IPS DF 6.9 (cell line): ENCODE measurements at regions not wholly inside any gene's neighbourhood (a gene's known extent, or its start where the extent isn't known, plus 50 kb on each side); places are given as distances from the start of the nearest gene placed in this dataset.

Experiments used
- DNase-seq: peaks from one replicate; pipeline ENCODE4 v3.0.0-alpha.2; 2013; ENCODE audit warnings: low read depth, low spot score
- H3K27ac ChIP-seq: one replicate; pipeline ENCODE4 v1.5.1; 2013; ENCODE audit warnings: low read length, control low read depth
- H3K27me3 ChIP-seq: 2 replicates; pipeline ENCODE4 v1.6.1; 2013; ENCODE audit warnings: mild to moderate bottlenecking, low read length; ENCODE audit not compliant: control insufficient read depth, insufficient read depth
- H3K36me3 ChIP-seq: 2 replicates; pipeline ENCODE4 v1.6.1; 2013; ENCODE audit warnings: low read length; ENCODE audit not compliant: control insufficient read depth, insufficient read depth
- H3K4me1 ChIP-seq: 2 replicates; pipeline ENCODE4 v1.6.1; 2013; ENCODE audit warnings: low read length; ENCODE audit not compliant: control insufficient read depth, insufficient read depth
- H3K4me3 ChIP-seq: 2 replicates; pipeline ENCODE4 v1.5.1; 2013; ENCODE audit warnings: mild to moderate bottlenecking, low read length
- H3K9me3 ChIP-seq: 2 replicates; pipeline ENCODE4 v1.6.1; 2013; ENCODE audit warnings: low read length, inconsistent platforms; ENCODE audit not compliant: control insufficient read depth, insufficient read depth
- WGBS: extraction: QIAGEN DNeasy Blood & Tissue Kit; methylation state at CpG from one replicate; pipeline ENCODE4 v1.1.7; 2013; ENCODE audit warnings: mixed read lengths, missing lambda C conversion rate; ENCODE audit not compliant: insufficient read length, insufficient coverage; 5-methylcytosine and 5-hydroxymethylcytosine counted together

DNA sequence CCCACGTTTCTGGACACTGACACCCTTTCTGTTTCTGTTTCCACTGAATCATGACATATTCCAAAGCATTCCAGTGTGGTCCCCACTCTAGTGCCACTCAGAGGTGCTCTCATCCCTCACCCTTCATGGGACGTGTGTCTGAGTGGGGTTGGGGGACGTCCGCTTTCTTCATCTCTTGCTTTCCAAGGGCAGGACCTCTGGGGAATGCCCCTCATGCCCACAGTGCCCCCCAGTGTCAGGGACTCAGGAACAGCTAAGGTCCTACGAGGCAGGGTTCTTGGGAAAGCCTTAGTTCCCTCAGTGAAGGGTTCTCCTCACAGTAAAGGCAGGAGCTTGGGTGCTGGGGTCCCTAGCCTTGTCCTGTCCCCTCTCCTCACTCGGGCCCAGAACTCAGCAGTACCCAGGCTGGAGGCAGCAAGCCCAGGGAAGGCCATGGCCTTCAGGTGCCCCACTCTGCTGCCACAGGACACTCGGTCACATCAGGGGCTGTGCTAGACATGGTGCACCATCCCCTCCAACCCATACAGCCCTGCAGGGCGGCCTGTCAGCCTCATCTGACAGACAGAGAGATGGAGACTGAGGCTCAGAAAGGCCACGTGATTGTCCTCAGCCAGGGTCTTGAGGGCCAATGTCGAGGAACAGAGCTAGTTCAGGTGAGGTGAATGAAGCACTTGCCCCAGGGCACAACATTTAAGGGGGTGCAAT is 261.0 kb downstream of the TLE3 start:
- no CpG with 5 or more reads among the region's 10 CpGs for WGBS
- H3K36me3 ChIP-seq, result no peaks in the 10 kb centered on the region
- no peaks in the 10 kb centered on the region for H3K9me3 ChIP-seq
- H3K27me3 ChIP-seq, result no peaks in the 10 kb centered on the region
- no peak overlapping the region for H3K27ac ChIP-seq
- DNase-seq, result no peak
- no peak overlapping the region for H3K4me3 ChIP-seq
- no peaks in the 10 kb centered on the region; the same call in 1 of the 2 replicates for H3K4me1 ChIP-seq

DNA sequence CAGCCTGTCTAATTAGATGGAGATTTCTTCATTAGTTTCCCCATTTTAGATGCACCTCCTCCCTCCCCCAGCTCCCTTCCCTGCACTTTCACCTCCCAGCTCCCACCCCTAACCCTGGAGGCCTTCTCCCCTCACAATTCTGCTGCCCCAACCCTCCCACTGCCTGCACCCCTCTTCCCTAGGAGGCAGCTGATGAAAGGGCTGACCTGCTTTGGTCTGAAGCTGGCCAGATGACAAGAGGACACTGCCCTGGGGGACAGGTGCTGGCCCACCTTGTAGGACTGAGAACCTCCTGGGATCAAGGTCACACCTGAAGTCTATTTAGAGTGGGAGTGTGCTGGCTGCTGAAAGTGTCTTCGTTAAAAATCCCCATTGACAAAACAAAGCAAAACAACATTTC is 259.4 kb downstream of the TLE3 start:
- Histone ChIP-seq H3K36me3 (no peaks in the 10 kb centered on the region), H3K4me1 (peaks cover 2% of the 10 kb centered on the region; the same call in 1 of the 2 replicates), H3K4me3 (no peak overlapping the region), H3K27ac (no peak overlapping the region), H3K9me3 (no peaks in the 10 kb centered on the region), H3K27me3 (no peaks in the 10 kb centered on the region)
- no CpG with 5 or more reads among the region's 1 CpG for WGBS
- DNase-seq, result no peak

DNA sequence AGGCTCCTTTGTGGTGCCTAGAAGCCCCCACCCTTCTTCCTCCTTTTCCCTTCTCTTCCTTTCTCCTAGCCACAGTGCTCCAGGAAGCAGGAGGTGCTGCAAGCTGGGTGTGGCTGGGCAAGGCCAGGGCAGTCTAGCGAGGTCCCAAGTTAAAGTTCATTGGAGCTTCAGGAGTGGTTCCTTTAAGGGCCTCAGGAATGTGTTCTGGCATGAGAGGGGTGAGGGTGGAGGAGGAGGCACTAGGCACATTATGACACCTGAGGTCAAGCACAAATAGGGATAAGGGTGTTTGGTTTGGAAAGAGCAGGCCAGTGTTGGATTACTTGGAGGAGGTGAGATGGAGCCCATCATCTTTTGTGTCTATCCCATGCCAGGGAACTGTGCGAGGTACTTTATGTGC is 258.7 kb downstream of the TLE3 start:
- no peak overlapping the region for H3K4me3 ChIP-seq
- H3K9me3 ChIP-seq, result no peaks in the 10 kb centered on the region
- DNase-seq, result no peak
- H3K27ac ChIP-seq, result no peak overlapping the region
- H3K4me1 ChIP-seq, result peaks cover 2% of the 10 kb centered on the region; the same call in 1 of the 2 replicates
- H3K36me3 ChIP-seq, result no peaks in the 10 kb centered on the region
- H3K27me3 ChIP-seq, result no peaks in the 10 kb centered on the region
- WGBS, result no CpG with 5 or more reads among the region's 2 CpGs

DNA sequence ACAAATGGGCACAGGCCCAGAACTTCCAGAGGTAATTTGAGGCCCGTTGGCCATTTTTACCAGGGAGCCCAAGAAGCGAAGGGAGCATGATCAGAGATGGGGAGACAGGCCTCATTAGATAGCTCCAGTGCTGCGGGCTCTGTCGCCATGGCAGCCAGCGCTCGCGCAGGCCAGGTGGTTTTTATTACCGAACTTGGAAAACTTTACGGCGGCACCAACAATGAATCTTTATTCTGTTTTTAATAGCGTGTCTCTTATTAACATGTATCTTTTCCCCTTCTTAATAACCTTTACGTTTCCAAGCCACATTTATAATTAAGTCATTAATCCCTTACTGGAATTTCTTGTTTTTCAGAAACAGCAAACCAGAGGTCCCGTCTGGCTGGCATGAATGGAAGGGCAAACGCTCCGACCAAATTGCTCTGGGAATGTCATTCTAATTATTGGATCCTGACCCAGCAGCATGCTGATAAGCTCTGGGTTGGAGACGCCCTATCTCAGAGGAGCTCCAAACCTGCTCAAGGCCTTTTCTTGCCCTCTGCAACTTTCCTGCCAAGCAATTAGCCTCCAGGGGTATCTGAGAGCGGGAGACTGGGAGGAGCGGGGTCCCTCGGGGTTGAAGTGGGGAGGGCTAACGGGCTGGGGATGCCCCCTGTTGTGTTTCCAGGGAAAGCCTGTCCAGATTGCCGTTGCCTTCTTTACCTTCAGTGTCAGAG is 256.4 kb downstream of the TLE3 start:
- DNase-seq, result no peak
- no peaks in the 10 kb centered on the region for H3K27me3 ChIP-seq
- peaks cover 2% of the 10 kb centered on the region; the same call in 1 of the 2 replicates for H3K4me1 ChIP-seq
- H3K36me3 ChIP-seq, result no peaks in the 10 kb centered on the region
- H3K9me3 ChIP-seq, result no peaks in the 10 kb centered on the region
- H3K4me3 ChIP-seq, result no peak overlapping the region
- no peak overlapping the region for H3K27ac ChIP-seq
- no CpG with 5 or more reads among the region's 21 CpGs for WGBS

DNA sequence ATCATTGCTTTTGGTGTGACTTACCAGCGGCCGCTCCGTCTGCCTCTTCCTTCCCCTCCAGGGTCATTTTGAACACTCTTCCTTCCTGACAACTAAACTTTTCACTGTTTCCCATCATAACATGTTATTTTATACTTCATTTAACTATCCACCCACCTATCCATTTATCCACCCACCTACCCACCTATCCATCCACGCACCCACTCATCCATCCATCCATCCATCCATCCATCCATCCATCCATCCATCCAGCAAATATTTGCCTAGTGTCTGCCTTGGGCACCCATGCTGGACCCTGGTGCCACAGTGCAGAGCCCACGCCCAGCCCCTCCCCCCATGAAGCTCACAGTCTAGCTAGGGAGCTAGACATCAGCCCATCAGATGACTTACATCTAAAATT is 254.9 kb downstream of the TLE3 start:
- H3K9me3 ChIP-seq, result no peaks in the 10 kb centered on the region
- no peaks in the 10 kb centered on the region for H3K36me3 ChIP-seq
- DNase-seq, result no peak
- H3K27me3 ChIP-seq, result no peaks in the 10 kb centered on the region
- no peak overlapping the region for H3K27ac ChIP-seq
- no peak overlapping the region for H3K4me3 ChIP-seq
- peaks cover 2% of the 10 kb centered on the region; the same call in 1 of the 2 replicates for H3K4me1 ChIP-seq
- no CpG with 5 or more reads among the region's 5 CpGs for WGBS

DNA sequence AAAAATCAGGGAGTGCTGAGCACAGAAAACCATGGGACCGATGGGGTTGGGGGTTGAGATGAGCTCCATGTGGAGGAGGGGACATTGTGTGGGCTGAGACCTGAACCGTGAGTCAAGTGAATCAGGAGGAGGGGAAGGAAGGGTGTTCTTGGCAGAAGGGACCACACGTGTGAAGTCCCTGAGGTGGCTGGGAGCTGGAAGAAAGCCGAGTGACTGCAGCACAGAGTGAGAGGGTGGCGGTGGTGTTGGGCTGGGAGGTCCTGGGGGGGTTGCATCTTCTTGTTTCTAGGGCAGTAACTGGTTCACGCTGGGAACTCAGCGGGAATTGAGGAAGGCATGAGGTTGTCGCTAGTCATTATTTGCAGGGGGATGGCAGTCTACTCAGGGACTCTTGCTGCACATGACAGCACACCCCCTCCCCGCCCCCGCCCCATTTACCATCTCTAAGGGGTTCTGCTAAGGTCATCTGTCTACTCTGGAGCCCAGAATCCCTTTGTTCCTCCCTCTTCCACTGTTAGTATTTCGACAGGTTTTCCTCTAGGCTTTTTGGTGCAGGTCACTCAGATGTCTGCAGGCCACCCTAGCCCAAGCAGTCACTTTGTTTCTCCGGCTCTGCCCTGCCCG is 254.3 kb downstream of the TLE3 start:
- H3K27me3 ChIP-seq, result no peaks in the 10 kb centered on the region
- DNase-seq, result no peak
- H3K27ac ChIP-seq, result no peak overlapping the region
- no peaks in the 10 kb centered on the region for H3K36me3 ChIP-seq
- peaks cover 2% of the 10 kb centered on the region; the same call in 1 of the 2 replicates for H3K4me1 ChIP-seq
- WGBS, result no CpG with 5 or more reads among the region's 13 CpGs
- H3K9me3 ChIP-seq, result no peaks in the 10 kb centered on the region
- no peak overlapping the region for H3K4me3 ChIP-seq

DNA sequence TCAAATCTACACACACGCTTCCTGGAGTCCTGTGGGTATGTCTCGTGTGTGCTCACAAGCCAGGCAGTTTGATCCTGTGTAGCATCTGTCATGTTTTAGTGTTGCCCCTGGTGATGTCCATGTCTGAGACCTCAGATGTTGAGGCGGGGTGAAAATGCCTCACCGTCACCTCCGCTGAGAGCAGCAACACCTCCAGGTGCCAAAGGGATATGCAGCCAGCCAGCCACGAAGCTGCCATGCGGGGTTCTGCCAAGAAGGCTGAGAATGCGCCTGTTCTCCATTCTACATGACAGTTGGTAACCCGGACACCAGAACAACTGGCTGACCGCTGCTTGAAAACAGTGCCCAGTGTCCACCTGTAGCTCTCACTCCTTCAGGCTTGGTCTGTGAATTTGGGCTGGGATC is 253.8 kb downstream of the TLE3 start:
- peaks cover 2% of the 10 kb centered on the region; the same call in 1 of the 2 replicates for H3K4me1 ChIP-seq
- no CpG with 5 or more reads among the region's 10 CpGs for WGBS
- H3K9me3 ChIP-seq, result no peaks in the 10 kb centered on the region
- H3K27me3 ChIP-seq, result no peaks in the 10 kb centered on the region
- H3K4me3 ChIP-seq, result no peak overlapping the region
- no peak overlapping the region for H3K27ac ChIP-seq
- no peaks in the 10 kb centered on the region for H3K36me3 ChIP-seq
- DNase-seq, result no peak

DNA sequence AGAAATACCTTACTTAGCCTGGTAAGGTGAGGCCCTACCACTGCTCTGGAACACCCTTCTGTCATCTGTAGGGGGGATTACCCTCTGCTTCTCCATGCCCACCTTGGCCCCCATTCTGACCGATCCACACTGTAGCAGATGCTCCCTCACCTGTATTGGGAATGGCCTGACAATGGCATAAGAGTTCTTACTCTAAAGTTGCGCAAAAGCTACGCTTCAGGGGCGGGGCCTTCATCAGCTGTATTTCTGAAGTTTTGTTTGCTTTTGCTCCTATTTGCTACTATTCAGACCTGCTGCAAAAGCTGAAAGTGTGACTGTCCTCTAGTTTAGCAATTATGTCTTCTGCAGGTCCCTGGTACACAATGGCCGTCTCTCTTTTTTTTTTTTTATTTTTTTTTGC is 252.6 kb downstream of the TLE3 start:
- WGBS, result no CpG with 5 or more reads among the region's 5 CpGs
- Histone ChIP-seq H3K36me3 (no peaks in the 10 kb centered on the region), H3K27me3 (no peaks in the 10 kb centered on the region), H3K9me3 (no peaks in the 10 kb centered on the region), H3K4me1 (peaks cover 2% of the 10 kb centered on the region; the same call in 1 of the 2 replicates), H3K4me3 (no peak overlapping the region), H3K27ac (no peak overlapping the region)
- DNase-seq, result no peak

DNA sequence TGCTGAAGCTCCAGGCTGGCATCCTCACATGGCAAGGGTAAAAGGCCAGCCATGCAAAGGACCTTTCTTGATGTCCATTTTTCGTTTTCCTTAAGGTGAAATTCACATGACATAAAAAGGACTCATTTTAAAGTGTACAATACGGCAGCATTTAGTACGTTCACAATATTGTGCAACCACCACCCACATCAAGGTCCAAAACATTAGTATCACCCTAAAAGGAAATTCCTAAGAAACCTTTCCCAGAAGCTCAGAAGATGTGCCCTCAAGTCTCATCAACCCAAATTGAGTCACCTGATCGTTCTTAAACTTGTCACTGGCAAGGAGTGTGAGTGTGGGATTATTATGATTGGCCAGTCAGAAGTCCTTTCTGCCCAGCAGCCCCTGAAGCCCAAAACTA is 250.1 kb downstream of the TLE3 start:
- no peak for DNase-seq
- Histone ChIP-seq H3K4me1 (0 out of 2 replicates have a peak, but pooled peaks cover 2% of the 10 kb centered on the region), H3K36me3 (no peaks in the 10 kb centered on the region), H3K27me3 (no peaks in the 10 kb centered on the region), H3K9me3 (no peaks in the 10 kb centered on the region), H3K27ac (no peak overlapping the region), H3K4me3 (no peak overlapping the region)
- WGBS, result no CpG with 5 or more reads among the region's 4 CpGs

DNA sequence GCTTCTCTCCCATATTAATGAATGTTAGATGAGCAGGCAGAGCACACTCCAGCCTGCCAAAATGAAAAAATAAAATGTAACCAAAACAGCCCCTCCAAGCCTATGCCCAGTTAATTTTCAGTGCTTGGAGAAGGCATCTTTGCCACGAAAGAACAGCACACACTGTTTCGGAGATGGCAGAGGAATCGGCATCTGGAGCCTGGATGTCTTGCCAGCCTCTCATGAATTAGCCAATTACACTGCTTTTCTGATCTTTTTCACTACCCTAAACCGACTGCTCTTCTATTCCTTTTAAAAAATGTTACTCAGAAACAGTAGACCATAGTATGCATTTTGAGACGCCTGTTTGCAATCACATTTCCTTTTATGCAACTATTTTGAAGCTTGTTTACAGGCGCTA is 249.6 kb downstream of the TLE3 start:
- no CpG with 5 or more reads among the region's 6 CpGs for WGBS
- Histone ChIP-seq H3K27ac (no peak overlapping the region), H3K4me3 (no peak overlapping the region), H3K36me3 (no peaks in the 10 kb centered on the region), H3K27me3 (no peaks in the 10 kb centered on the region), H3K9me3 (no peaks in the 10 kb centered on the region), H3K4me1 (0 out of 2 replicates have a peak, but pooled peaks cover 2% of the 10 kb centered on the region)
- no peak for DNase-seq
